ENCODE measurements at regions not wholly inside any gene's neighbourhood (a gene's known extent, or its start where the extent isn't known, plus 50 kb on each side); places are given as distances from the start of the nearest gene placed in this dataset.
"Not testable (repeated sequence)": the region's sequence is repeated elsewhere in the genome, so short reads cannot be mapped to it uniquely, and the experiment has no call there.

DNA sequence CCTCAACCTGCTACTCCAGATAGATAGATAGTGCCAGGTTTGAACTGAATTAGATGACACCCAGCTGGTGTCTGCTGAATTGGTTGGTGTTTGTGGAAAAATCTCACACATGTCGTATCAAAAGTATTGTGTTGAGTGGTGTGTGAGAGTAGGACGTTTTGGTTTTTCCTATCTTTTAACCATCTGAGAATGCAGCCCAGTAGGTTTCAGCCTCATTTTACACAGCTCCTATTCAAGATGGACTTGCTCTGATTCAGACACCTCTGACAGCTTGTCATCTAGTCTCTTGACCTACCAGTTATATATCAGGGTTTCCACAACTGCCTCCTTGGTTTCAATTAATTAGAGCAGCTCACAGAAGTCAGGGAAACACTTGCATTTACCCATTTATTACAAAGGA, 254.4 kb downstream of the KTN1 start:
- Histone ChIP-seq H3K4me1 (no peaks in the 10 kb centered on the region), H3K36me3 (no peaks in the 10 kb centered on the region), H3K27me3 (ENCODE audit: low read depth) (no peaks in the 10 kb centered on the region), H3K27ac (no peak overlapping the region), H3K4me3 (no peak overlapping the region), H3K9me3 (no peaks in the 10 kb centered on the region)
- intact Hi-C loops (cut with DNase I), result no loop called here
- DNase-seq (no peak), ATAC-seq (no peak)
- TF ChIP-seq, protein P1, sequence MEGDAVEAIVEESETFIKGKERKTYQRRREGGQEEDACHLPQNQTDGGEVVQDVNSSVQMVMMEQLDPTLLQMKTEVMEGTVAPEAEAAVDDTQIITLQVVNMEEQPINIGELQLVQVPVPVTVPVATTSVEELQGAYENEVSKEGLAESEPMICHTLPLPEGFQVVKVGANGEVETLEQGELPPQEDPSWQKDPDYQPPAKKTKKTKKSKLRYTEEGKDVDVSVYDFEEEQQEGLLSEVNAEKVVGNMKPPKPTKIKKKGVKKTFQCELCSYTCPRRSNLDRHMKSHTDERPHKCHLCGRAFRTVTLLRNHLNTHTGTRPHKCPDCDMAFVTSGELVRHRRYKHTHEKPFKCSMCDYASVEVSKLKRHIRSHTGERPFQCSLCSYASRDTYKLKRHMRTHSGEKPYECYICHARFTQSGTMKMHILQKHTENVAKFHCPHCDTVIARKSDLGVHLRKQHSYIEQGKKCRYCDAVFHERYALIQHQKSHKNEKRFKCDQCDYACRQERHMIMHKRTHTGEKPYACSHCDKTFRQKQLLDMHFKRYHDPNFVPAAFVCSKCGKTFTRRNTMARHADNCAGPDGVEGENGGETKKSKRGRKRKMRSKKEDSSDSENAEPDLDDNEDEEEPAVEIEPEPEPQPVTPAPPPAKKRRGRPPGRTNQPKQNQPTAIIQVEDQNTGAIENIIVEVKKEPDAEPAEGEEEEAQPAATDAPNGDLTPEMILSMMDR (IDR thresholded peaks at IDR 0.05), result no peak

DNA sequence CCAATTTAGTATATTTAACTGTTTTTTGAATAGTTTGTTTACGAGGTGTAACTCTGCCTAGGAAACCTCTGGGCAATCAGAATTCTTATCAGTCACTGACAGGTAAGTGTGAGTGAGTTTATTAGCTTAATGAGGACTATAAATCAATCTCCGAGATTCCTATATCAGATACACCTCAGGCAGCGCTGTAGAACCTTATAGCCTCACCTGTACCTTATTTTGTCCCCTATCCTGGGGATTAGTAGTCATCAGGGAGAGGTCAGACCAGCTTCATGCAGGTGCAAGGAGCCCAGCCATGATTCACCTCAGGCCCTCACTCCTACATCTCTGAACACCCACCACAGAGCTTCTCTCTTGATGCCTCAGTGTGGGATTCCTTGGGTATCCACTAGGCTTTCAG, 256.0 kb downstream of the KTN1 start:
- no peaks in the 10 kb centered on the region for H3K9me3 ChIP-seq
- DNase-seq (no peak), ATAC-seq (no peak)
- intact Hi-C loops (cut with DNase I), result no loop called here
- no peak overlapping the region for H3K27ac ChIP-seq
- H3K4me3 ChIP-seq, result no peak overlapping the region
- TF ChIP-seq, protein P1 (IDR thresholded peaks at IDR 0.05), result no peak
- H3K27me3 ChIP-seq (ENCODE audit: low read depth), result no peaks in the 10 kb centered on the region
- H3K4me1 ChIP-seq, result no peaks in the 10 kb centered on the region
- H3K36me3 ChIP-seq, result no peaks in the 10 kb centered on the region

DNA sequence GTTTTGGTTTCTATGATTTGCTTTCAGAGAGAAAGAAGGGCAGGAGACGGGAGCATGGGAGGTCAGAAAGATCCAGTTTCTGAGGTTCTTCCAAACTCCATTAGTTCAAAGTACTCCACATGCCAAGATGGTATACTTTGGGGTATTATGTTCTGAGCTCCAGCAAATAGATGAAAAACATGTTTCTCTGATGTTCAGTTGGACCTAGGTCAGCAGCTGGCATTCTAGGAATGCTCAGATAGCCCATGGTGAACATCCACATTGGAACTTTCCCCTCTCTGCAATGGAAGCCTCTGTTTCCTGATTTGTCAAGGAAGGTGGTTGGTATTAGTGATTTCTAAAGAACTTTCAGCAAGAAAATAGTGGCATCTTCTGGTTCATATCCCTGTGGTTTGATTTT, 257.5 kb downstream of the KTN1 start:
- Histone ChIP-seq H3K9me3 (no peaks in the 10 kb centered on the region), H3K27ac (no peak overlapping the region), H3K36me3 (no peaks in the 10 kb centered on the region), H3K4me1 (no peaks in the 10 kb centered on the region), H3K4me3 (no peak overlapping the region), H3K27me3 (ENCODE audit: low read depth) (no peaks in the 10 kb centered on the region)
- ATAC-seq, result no peak
- TF ChIP-seq, protein P1 (IDR thresholded peaks at IDR 0.05), result no peak
- no peak for DNase-seq
- intact Hi-C loops (cut with DNase I), result no loop called here

DNA sequence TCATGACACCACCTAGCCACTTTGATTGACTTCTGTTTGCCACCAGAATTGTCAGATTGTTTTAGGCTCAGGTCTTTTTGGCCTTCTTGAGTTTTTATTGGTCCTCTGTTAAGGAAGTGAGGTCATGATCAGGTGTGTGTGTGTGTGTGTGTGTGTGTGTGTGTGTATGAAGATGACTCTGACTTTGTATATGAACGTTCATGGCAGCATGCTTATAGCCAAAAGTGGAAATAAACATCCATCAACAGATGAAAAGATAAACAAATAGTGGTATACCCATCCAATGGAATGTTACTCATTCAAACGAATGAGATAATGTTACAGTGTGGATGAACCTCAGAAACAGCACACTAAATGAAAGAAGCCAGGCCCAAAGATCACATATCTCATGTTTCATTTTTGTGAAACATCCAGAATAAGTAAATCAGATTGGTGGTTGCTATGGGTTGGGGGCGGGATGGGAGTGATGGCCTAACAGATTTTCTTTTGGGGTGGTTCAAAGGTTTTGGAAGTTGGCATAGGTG, 258.6 kb downstream of the KTN1 start:
- intact Hi-C loops (cut with DNase I), result no loop called here
- Histone ChIP-seq H3K27ac (no peak overlapping the region), H3K36me3 (no peaks in the 10 kb centered on the region), H3K9me3 (no peaks in the 10 kb centered on the region), H3K4me3 (no peak overlapping the region), H3K27me3 (ENCODE audit: low read depth) (no peaks in the 10 kb centered on the region), H3K4me1 (no peaks in the 10 kb centered on the region)
- TF ChIP-seq, protein P1 (IDR thresholded peaks at IDR 0.05), result no peak
- ATAC-seq (no peak), DNase-seq (no peak)

DNA sequence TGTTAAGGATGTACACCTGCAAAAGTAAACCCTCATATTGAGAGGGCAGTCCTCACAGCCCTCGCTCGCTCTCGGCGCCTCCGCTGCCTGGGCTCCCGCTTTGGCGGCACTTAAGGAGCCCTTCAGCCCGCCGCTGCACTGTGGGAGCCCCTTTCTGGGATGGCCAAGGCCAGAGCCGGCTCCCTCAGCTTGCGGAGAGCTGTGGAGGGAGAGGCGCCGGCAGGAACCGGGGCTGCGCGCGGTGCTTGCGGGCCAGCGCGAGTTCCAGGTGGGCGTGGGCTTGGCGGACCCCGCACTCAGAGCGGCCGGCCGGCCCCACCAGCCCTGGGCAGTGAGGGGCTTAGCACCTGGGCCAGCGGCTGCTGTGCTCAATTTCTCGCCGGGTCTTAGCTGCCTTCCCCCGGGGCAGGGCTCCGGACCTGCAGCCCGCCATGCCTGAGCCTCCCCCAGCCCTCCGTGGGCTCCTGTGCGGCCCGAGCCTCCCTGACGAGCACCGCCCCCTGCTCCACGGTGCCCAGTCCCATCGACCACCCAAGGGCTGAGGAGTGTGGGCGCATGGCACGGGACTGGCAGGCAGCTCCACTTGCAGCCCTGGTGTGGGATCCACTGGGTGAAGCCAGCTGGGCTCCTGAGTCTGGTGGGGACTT, 259.4 kb downstream of the KTN1 start:
- DNase-seq; ATAC-seq; H3K9me3 ChIP-seq; intact Hi-C loops (cut with DNase I); H3K4me3 ChIP-seq; H3K36me3 ChIP-seq; H3K27ac ChIP-seq; H3K4me1 ChIP-seq; H3K27me3 ChIP-seq (ENCODE audit: low read depth): not testable (repeated sequence)

DNA sequence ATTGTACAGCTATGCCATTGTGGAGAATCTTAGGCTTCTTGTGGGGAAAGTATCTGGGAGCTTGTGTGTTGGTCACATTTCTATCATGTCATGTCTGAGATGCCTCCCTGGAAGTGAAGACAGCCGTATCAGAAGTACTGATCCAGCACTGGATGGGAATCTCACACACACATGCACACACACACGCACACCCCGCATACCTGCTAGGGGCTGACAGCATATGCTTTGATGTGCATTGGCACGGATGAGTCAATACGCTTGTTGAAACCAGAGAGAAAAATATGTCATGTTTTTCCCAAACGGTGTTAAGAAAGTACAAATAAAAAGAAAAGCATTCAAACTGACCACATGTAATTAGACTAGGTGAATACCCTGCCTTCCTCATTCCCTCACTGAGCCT, 260.8 kb downstream of the KTN1 start:
- Histone ChIP-seq H3K27ac (no peak overlapping the region), H3K4me1 (peaks cover under 1% of the 10 kb centered on the region), H3K9me3 (no peaks in the 10 kb centered on the region), H3K27me3 (ENCODE audit: low read depth) (no peaks in the 10 kb centered on the region), H3K36me3 (no peaks in the 10 kb centered on the region), H3K4me3 (no peak overlapping the region)
- intact Hi-C loops (cut with DNase I), result no loop called here
- DNase-seq (no peak), ATAC-seq (no peak)
- TF ChIP-seq, protein P1 (IDR thresholded peaks at IDR 0.05), result no peak

All from lower lobe of right lung (tissue), 2 donors.